ENCODE measurements at regions not wholly inside any gene's neighbourhood (a gene's known extent, or its start where the extent isn't known, plus 50 kb on each side); places are given as distances from the start of the nearest gene placed in this dataset.

DNA sequence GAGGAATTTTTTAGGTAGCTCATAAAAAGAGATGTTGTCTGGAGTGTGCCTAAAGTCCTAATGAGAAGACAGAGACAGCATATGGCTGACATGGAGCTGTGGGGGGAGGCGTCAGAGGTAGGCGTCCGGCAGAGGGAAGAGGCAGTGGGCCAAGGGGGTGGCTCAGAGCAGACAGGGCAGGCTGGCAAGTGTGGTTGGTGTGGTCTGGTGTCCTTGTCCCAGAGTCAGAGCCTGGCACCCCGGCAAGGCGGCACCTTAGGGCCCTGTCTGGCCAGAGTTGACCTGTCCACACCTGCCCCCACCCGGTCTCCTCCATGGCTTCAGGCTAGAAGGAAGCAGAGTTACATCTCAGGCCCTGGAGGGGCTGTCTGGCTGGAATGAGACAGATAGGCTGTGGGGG, 220.3 kb upstream of the ZNF32 start:
- Histone ChIP-seq H3K4me1 (ENCODE audit: control insufficient read depth, insufficient read depth, low read length) (peaks cover 17% of the 10 kb centered on the region), H3K4me3 (ENCODE audit: low read depth, low read length) (no peak overlapping the region), H3K9me3 (ENCODE audit: control insufficient read depth, insufficient read depth, low read length) (no peaks in the 10 kb centered on the region), H3K27me3 (ENCODE audit: control insufficient read depth, insufficient read depth, low read length) (no peaks in the 10 kb centered on the region), H3K27ac (ENCODE audit: low read depth, low read length) (no peak overlapping the region), H3K36me3 (ENCODE audit: control insufficient read depth, insufficient read depth, low read length) (no peaks in the 10 kb centered on the region)
- 92% methylated on average over 6 of the region's 6 CpGs for WGBS (ENCODE audit: insufficient coverage)
- no peak for DNase-seq (ENCODE audit: low read depth in 4 of 6, low spot score in 6 of 6)

DNA sequence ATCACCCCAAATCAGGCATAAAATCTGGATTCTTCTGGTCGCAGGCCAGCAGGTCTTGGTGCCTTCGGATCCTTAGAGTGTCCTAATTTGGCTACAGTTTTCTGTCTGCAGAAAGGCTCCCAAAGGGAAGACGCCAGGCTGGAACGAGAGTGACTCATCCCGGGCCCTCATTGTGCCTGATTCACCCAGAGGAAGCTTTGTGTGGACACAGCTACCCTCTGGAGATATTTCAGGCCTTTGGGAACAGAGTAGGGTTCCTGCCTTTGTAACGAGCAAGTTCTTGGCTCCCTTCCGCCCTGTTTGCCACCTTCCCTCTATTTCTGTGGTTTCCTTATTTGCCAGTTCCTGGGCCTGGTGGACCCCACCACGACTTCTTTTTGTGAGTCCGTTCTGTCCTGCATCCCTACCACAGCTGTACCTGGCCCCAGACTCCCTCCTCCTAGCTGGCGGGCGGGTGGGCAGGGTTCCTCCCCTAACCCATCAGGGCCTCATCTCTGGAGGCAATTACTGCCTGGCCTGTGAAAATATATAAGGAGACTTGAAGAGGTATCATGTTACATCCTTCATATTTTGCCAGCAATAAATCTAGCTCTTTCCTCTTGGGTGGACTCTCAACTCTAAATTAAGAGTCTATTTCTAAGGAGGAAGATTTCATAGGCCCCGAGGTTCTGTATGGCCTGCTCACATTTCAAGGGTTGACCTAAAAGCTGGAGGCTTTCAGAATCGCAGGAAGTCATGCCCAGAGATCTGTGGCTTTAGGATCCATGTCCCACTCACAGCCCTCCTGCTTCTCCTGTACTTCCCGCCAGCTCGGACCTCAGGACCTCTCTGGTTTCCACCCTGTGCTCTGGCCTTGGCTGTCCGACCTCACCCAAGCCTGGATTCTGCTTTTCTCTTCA, 219.2 kb upstream of the ZNF32 start:
- Histone ChIP-seq H3K4me3 (ENCODE audit: low read depth, low read length) (no peak overlapping the region), H3K4me1 (ENCODE audit: control insufficient read depth, insufficient read depth, low read length) (peaks cover 18% of the 10 kb centered on the region), H3K27me3 (ENCODE audit: control insufficient read depth, insufficient read depth, low read length) (no peaks in the 10 kb centered on the region), H3K36me3 (ENCODE audit: control insufficient read depth, insufficient read depth, low read length) (no peaks in the 10 kb centered on the region), H3K9me3 (ENCODE audit: control insufficient read depth, insufficient read depth, low read length) (no peaks in the 10 kb centered on the region), H3K27ac (ENCODE audit: low read depth, low read length) (no peak overlapping the region)
- WGBS (ENCODE audit: insufficient coverage): 89% methylated on average over 14 of the region's 16 CpGs
- DNase-seq (ENCODE audit: low read depth in 4 of 6, low spot score in 6 of 6): no peak

DNA sequence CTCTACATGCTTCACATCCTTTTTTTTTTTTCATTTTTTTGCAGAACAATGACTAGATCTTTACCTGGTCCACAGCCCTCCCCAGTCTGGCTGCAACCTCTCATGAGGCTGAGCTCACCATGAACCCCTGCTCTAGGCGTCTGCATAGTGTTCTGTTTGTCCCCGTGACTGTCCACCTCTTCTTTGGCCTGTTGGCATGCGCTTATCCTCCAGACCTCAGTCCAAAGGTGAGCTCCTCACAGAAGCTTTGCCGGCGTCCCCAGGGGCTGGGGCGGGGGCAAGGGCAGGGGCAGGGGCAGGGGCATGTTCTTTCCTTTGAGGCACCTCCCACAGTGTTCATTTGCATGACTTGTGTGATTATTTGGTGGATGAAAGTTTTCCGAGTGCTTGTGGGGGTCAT, 218.4 kb upstream of the ZNF32 start:
- H3K4me1 ChIP-seq (ENCODE audit: control insufficient read depth, insufficient read depth, low read length): peaks cover 18% of the 10 kb centered on the region
- H3K27me3 ChIP-seq (ENCODE audit: control insufficient read depth, insufficient read depth, low read length): no peaks in the 10 kb centered on the region
- 98% methylated on average over 3 of the region's 7 CpGs for WGBS (ENCODE audit: insufficient coverage)
- DNase-seq (ENCODE audit: low read depth in 4 of 6, low spot score in 6 of 6): no peak
- no peak overlapping the region for H3K4me3 ChIP-seq (ENCODE audit: low read depth, low read length)
- H3K9me3 ChIP-seq (ENCODE audit: control insufficient read depth, insufficient read depth, low read length): no peaks in the 10 kb centered on the region
- no peaks in the 10 kb centered on the region for H3K36me3 ChIP-seq (ENCODE audit: control insufficient read depth, insufficient read depth, low read length)
- no peak overlapping the region for H3K27ac ChIP-seq (ENCODE audit: low read depth, low read length)

DNA sequence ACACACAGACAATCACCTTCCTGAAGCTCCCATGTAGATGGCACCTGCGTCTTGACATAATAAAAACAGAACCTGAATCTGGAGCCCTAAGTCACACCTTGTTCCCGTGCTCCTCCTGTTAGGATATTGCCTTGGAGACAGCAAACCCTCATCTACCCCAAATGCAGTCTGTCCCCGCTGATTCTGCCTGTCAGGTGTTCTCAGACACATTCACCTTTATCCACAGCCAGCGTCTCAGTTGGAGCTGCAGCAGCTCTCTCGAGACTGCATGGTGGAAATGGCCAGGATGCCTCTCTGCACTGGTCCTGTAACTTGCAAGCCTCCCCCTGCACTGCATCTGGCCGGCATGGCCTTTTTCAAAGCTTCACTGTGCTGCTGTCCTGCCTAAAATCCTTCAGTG, 218.0 kb upstream of the ZNF32 start:
- Histone ChIP-seq H3K9me3 (ENCODE audit: control insufficient read depth, insufficient read depth, low read length) (no peaks in the 10 kb centered on the region), H3K4me3 (ENCODE audit: low read depth, low read length) (no peak overlapping the region), H3K27me3 (ENCODE audit: control insufficient read depth, insufficient read depth, low read length) (no peaks in the 10 kb centered on the region), H3K4me1 (ENCODE audit: control insufficient read depth, insufficient read depth, low read length) (peaks cover 18% of the 10 kb centered on the region), H3K27ac (ENCODE audit: low read depth, low read length) (no peak overlapping the region), H3K36me3 (ENCODE audit: control insufficient read depth, insufficient read depth, low read length) (no peaks in the 10 kb centered on the region)
- DNase-seq (ENCODE audit: low read depth in 4 of 6, low spot score in 6 of 6): no peak
- WGBS (ENCODE audit: insufficient coverage): 97% methylated on average over 6 of the region's 6 CpGs

DNA sequence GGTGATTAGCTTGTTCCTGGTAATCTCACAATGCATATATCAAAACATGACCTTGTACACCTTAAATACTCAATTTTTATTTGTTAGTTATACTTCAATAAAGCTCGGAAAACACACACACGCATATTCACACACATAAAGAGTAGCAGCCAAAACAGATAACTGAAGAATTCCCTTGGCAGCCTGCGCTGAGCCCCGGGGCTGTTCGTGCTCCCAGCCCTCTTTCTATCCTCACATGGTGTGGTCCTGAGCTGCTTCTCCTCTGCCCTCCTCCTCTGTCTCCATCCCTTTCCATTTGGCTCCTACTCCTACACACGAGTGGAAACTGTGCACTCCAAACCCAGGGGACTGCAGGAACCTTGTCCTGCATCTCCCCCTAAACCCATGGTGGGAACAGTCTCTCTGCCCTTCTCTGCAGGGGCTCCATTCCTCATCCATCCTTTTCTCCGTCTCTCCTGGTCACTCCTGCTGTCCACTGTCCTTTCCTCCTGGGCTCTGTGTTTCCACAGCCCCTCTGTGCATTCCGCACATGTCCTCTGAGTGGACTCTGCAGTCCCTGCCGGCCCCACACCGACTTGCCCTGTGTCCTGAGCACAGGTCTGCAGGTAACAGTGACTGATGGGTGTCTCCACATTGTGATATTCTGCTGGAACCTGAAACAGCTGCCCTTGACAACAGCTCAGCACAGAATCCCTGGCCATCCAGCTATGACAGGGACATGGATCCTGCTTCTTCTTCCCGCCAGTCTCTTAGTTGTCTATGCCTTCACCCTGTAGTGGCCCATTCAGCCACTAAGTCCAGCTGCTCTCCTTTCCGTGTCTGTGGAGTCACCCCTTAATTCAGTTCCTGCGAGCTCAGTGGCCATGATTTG, 216.8 kb upstream of the ZNF32 start:
- no peak for DNase-seq (ENCODE audit: low read depth in 4 of 6, low spot score in 6 of 6)
- no peaks in the 10 kb centered on the region for H3K9me3 ChIP-seq (ENCODE audit: control insufficient read depth, insufficient read depth, low read length)

DNA sequence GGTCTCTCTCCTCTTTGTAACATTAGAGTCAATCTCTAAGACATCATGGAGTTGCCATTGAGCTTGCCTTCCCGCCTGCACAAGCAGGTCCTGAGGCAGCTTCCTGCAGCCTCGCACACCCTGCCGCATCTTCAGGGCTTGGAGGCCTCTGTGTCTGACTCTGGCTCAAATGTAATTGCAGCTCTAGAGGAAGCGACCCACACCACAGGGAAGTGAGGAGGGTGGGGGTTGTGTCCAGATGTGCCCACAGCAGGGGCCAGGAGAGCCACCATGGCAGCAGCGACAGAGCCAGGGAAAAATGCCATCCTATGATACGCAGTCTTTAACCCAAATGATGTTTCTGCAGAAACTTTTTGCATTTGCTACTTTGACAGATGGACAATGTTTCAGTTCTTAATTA, 216.0 kb upstream of the ZNF32 start:
- Histone ChIP-seq H3K4me1 (ENCODE audit: control insufficient read depth, insufficient read depth, low read length) (peaks cover 10% of the 10 kb centered on the region), H3K4me3 (ENCODE audit: low read depth, low read length) (no peak overlapping the region), H3K27ac (ENCODE audit: low read depth, low read length) (no peak overlapping the region), H3K36me3 (ENCODE audit: control insufficient read depth, insufficient read depth, low read length) (no peaks in the 10 kb centered on the region), H3K27me3 (ENCODE audit: control insufficient read depth, insufficient read depth, low read length) (no peaks in the 10 kb centered on the region), H3K9me3 (ENCODE audit: control insufficient read depth, insufficient read depth, low read length) (no peaks in the 10 kb centered on the region)
- WGBS (ENCODE audit: insufficient coverage): 71% methylated on average over 4 of the region's 6 CpGs
- peak in 1 of 6 donors; percentile 52 for DNase-seq (ENCODE audit: low read depth in 4 of 6, low spot score in 6 of 6)

More for the DNA sequence above, 216.8 kb upstream of the ZNF32 start:
- Histone ChIP-seq H3K27me3 (ENCODE audit: control insufficient read depth, insufficient read depth, low read length) (no peaks in the 10 kb centered on the region), H3K27ac (ENCODE audit: low read depth, low read length) (no peak overlapping the region), H3K4me1 (ENCODE audit: control insufficient read depth, insufficient read depth, low read length) (peaks cover 12% of the 10 kb centered on the region), H3K36me3 (ENCODE audit: control insufficient read depth, insufficient read depth, low read length) (no peaks in the 10 kb centered on the region), H3K4me3 (ENCODE audit: low read depth, low read length) (no peak overlapping the region)
- 72% methylated on average over 11 of the region's 13 CpGs for WGBS (ENCODE audit: insufficient coverage)

DNA sequence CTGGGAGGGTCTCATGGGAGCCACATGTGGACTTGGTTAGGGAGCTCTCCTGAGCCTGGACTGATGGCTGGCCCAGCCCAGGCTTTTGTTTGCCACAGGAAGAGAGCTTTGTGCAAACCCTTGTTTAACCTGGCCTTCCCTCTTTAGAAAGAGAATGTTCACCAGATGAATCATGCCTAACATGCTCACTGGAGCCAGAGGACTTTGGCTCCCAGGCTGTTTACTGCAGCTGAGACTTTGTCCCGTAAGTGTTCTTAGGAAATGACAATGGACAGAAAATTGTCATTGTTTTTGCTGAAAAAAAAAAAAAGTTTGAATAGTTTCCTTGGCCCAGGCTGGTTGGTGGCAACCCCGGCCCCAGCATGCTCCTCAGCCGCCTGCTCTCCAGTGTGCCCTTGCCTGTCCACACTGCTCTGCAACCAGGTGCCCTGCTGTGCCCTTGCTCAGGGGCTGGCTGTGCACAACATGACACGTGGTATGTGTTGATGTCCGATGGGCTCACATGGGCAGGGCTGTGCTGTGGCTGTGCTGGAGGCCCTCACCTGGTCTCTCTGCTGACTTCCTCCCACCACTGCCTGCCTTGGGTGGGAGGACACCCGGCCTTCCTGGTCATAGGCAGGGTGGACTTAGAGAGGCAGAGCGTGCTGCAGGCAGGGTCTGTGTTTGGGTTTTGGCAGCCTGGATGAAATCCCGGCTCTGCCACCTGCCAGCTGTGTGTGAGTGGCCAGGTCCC, 215.3 kb upstream of the ZNF32 start:
- no peak overlapping the region for H3K27ac ChIP-seq (ENCODE audit: low read depth, low read length)
- no peak overlapping the region for H3K4me3 ChIP-seq (ENCODE audit: low read depth, low read length)
- peaks cover 9% of the 10 kb centered on the region for H3K4me1 ChIP-seq (ENCODE audit: control insufficient read depth, insufficient read depth, low read length)
- WGBS (ENCODE audit: insufficient coverage): 86% methylated on average over 6 of the region's 8 CpGs
- no peak for DNase-seq (ENCODE audit: low read depth in 4 of 6, low spot score in 6 of 6)
- no peaks in the 10 kb centered on the region for H3K27me3 ChIP-seq (ENCODE audit: control insufficient read depth, insufficient read depth, low read length)
- no peaks in the 10 kb centered on the region for H3K9me3 ChIP-seq (ENCODE audit: control insufficient read depth, insufficient read depth, low read length)
- H3K36me3 ChIP-seq (ENCODE audit: control insufficient read depth, insufficient read depth, low read length): no peaks in the 10 kb centered on the region

DNA sequence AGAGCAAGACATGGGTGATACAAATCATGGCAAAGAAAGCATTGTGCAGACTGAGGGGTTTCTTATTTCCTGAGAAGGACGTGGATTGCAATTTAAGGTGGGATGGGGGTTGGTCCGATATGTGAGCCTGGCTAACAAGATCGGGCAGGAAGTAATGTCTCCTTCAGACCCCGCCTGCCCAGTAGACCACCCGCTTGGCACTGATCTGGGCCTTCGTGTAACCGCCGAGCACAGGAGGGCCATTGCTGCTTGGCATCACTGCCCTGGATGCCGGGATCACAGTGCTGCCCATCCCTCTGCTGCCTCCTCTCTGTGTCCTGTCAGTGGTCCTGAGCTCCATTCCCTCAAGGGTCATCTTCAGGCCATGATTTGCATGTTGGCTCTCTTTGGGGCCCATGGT, 214.6 kb upstream of the ZNF32 start:
- Histone ChIP-seq H3K4me1 (ENCODE audit: control insufficient read depth, insufficient read depth, low read length) (peaks cover 9% of the 10 kb centered on the region), H3K9me3 (ENCODE audit: control insufficient read depth, insufficient read depth, low read length) (no peaks in the 10 kb centered on the region), H3K27ac (ENCODE audit: low read depth, low read length) (no peak overlapping the region), H3K4me3 (ENCODE audit: low read depth, low read length) (no peak overlapping the region), H3K36me3 (ENCODE audit: control insufficient read depth, insufficient read depth, low read length) (no peaks in the 10 kb centered on the region), H3K27me3 (ENCODE audit: control insufficient read depth, insufficient read depth, low read length) (no peaks in the 10 kb centered on the region)
- WGBS (ENCODE audit: insufficient coverage): 91% methylated on average over 9 of the region's 9 CpGs
- DNase-seq (ENCODE audit: low read depth in 4 of 6, low spot score in 6 of 6): no peak

DNA sequence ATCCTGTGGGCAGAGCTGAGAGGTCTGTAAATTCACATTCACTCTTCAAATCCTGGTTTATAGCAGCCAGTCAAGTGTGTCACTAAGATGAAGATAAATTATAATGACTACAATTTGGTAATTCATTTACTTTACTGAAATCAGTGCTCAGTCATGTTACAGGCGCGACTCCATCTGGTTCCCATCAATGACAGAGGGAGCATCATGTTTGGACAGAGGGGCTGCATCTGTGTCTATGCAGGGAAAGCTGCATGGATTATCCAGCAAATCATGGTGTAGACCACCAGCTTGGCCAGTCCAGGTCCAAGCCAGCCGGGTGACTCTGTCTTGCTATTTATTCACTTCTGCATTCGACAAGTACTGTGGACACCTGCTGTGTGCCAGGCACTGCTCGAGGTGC, 214.1 kb upstream of the ZNF32 start:
- WGBS (ENCODE audit: insufficient coverage): 82% methylated on average over 3 of the region's 5 CpGs
- no peak overlapping the region for H3K27ac ChIP-seq (ENCODE audit: low read depth, low read length)
- no peaks in the 10 kb centered on the region for H3K36me3 ChIP-seq (ENCODE audit: control insufficient read depth, insufficient read depth, low read length)
- no peaks in the 10 kb centered on the region for H3K27me3 ChIP-seq (ENCODE audit: control insufficient read depth, insufficient read depth, low read length)
- no peak for DNase-seq (ENCODE audit: low read depth in 4 of 6, low spot score in 6 of 6)
- H3K4me3 ChIP-seq (ENCODE audit: low read depth, low read length): no peak overlapping the region
- no peaks in the 10 kb centered on the region for H3K9me3 ChIP-seq (ENCODE audit: control insufficient read depth, insufficient read depth, low read length)
- H3K4me1 ChIP-seq (ENCODE audit: control insufficient read depth, insufficient read depth, low read length): peaks cover 9% of the 10 kb centered on the region

Data from spinal cord (tissue), 9 donors.